ENCODE measurements at regions not wholly inside any gene's neighbourhood (a gene's known extent, or its start where the extent isn't known, plus 50 kb on each side); places are given as distances from the start of the nearest gene placed in this dataset.

- TF ChIP-seq CTCF (conservative IDR thresholded peaks at IDR 0.05) = no peak
- TF ChIP-seq EZH2 (IDR thresholded peaks at IDR 0.05; ENCODE audit: low read depth) = no peak
Observed at GRCh38 chr18:75809926-75810255, 382.4 kb upstream of the SMIM21 start.
